IPS DF 6.9 (cell line): ENCODE measurements at regions not wholly inside any gene's neighbourhood (a gene's known extent, or its start where the extent isn't known, plus 50 kb on each side); places are given as distances from the start of the nearest gene placed in this dataset.
A peak's percentile ranks its signal among the peaks of the same experiment; 100 is the strongest.

Experiments
- DNase-seq: peaks from one replicate; pipeline ENCODE4 v3.0.0-alpha.2; 2013; ENCODE audit warnings: low read depth, low spot score
- H3K27ac ChIP-seq: one replicate; pipeline ENCODE4 v1.5.1; 2013; ENCODE audit warnings: low read length, control low read depth
- H3K27me3 ChIP-seq: 2 replicates; pipeline ENCODE4 v1.6.1; 2013; ENCODE audit warnings: mild to moderate bottlenecking, low read length; ENCODE audit not compliant: control insufficient read depth, insufficient read depth
- H3K36me3 ChIP-seq: 2 replicates; pipeline ENCODE4 v1.6.1; 2013; ENCODE audit warnings: low read length; ENCODE audit not compliant: control insufficient read depth, insufficient read depth
- H3K4me1 ChIP-seq: 2 replicates; pipeline ENCODE4 v1.6.1; 2013; ENCODE audit warnings: low read length; ENCODE audit not compliant: control insufficient read depth, insufficient read depth
- H3K4me3 ChIP-seq: 2 replicates; pipeline ENCODE4 v1.5.1; 2013; ENCODE audit warnings: mild to moderate bottlenecking, low read length
- H3K9me3 ChIP-seq: 2 replicates; pipeline ENCODE4 v1.6.1; 2013; ENCODE audit warnings: low read length, inconsistent platforms; ENCODE audit not compliant: control insufficient read depth, insufficient read depth
- WGBS: extraction: QIAGEN DNeasy Blood & Tissue Kit; methylation state at CpG from one replicate; pipeline ENCODE4 v1.1.7; 2013; ENCODE audit warnings: mixed read lengths, missing lambda C conversion rate; ENCODE audit not compliant: insufficient read length, insufficient coverage; 5-methylcytosine and 5-hydroxymethylcytosine counted together

GRCh38 chr11:69918938-69919650 lies 99.9 kb upstream of the FGF3 start:
- Histone ChIP-seq H3K4me3 (no peak overlapping the region), H3K9me3 (no peaks in the 10 kb centered on the region), H3K4me1 (no peaks in the 10 kb centered on the region), H3K27ac (no peak overlapping the region), H3K36me3 (no peaks in the 10 kb centered on the region), H3K27me3 (no peaks in the 10 kb centered on the region)
- peak; percentile 77 for DNase-seq
- no CpG with 5 or more reads among the region's 32 CpGs for WGBS

GRCh38 chr11:69919659-69920344 lies 100.6 kb upstream of the FGF3 start:
- H3K36me3 ChIP-seq: no peaks in the 10 kb centered on the region
- no peaks in the 10 kb centered on the region for H3K4me1 ChIP-seq
- H3K4me3 ChIP-seq: no peak overlapping the region
- WGBS: no CpG with 5 or more reads among the region's 3 CpGs
- H3K27ac ChIP-seq: no peak overlapping the region
- no peaks in the 10 kb centered on the region for H3K27me3 ChIP-seq
- no peaks in the 10 kb centered on the region for H3K9me3 ChIP-seq
- DNase-seq: no peak

DNA sequence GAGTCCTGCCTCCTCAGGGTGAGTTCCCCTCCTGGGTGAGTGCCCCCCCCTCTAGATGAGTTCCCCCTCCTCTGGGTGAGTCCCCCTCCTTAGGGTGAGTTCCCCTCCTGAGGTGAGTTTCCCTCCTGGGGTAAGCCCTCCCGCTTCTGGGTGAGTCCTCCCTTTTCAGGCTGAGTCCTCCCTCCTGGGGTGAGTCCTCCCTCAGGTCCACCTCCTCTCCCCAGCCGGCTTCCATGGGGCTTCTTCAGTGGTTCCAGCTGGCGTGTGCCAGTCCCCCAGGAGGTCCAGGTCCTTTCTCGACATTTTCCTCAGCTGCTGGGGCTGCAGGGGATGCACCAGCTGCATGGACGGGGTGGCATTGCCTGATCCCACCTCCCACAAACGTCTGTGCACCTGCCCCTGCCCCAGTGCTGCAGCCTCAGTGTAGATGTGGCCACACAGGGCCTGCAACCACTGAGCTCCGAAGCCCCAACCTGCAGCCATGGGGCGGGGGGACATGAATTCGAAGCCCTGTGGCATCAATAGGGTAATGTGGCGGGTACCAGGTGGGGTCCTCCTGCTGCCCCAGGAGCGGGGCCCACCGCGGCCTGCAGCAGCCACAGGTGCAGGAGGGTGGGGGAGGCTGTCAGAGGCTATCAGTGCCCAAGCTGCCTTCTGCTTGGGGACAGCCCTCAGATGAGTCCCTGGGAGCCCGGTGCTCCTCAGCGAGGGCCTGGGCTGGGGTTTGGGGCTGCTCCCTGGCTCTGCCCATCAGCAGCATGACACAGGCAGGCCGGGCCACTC lies 101.3 kb upstream of the FGF3 start:
- no peaks in the 10 kb centered on the region for H3K36me3 ChIP-seq
- H3K27ac ChIP-seq: no peak overlapping the region
- no peaks in the 10 kb centered on the region for H3K27me3 ChIP-seq
- no peak overlapping the region for H3K4me3 ChIP-seq
- DNase-seq: no peak
- H3K9me3 ChIP-seq: no peaks in the 10 kb centered on the region
- H3K4me1 ChIP-seq: no peaks in the 10 kb centered on the region
- no CpG with 5 or more reads among the region's 16 CpGs for WGBS

- Histone ChIP-seq H3K36me3 (no peaks in the 10 kb centered on the region), H3K4me1 (no peaks in the 10 kb centered on the region), H3K4me3 (no peak overlapping the region), H3K27ac (no peak overlapping the region), H3K27me3 (no peaks in the 10 kb centered on the region), H3K9me3 (no peaks in the 10 kb centered on the region)
- WGBS: no CpG with 5 or more reads among the region's 21 CpGs
- no peak for DNase-seq
Measured at GRCh38 chr11:69921128-69922014, 102.2 kb upstream of the FGF3 start.

DNA sequence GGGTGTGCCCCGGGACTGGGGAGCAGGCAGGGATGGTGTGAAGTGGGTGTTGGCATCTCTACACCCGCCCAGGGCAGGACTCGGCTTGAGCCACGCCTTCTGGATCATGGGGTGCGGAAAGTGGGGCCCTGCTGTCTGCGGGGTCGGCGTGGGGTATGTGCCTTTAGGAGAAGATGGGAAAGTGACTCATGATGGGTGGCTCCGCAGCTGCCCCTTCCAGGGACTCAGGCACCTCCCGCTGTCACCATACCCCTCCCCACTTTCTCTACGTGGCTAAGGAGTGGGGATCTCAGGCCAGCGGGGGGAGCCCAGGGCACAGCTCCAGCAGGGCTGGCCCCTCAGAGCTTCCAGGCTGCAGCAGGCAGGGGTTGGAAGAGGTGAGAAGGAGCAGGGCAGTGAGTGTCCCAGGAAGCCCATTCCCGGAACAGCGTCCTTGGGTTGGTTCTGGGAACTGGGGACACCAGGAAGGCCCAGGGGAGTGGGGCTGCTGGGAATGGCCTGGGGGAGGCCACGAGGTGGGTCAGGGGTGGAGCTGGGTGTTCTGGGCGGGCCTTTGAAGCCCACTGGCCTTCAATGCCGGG lies 102.9 kb upstream of the FGF3 start:
- H3K27ac ChIP-seq: no peak overlapping the region
- H3K4me3 ChIP-seq: no peak overlapping the region
- H3K9me3 ChIP-seq: no peaks in the 10 kb centered on the region
- no peaks in the 10 kb centered on the region for H3K4me1 ChIP-seq
- no peak for DNase-seq
- H3K27me3 ChIP-seq: no peaks in the 10 kb centered on the region
- no CpG with 5 or more reads among the region's 17 CpGs for WGBS
- H3K36me3 ChIP-seq: no peaks in the 10 kb centered on the region

- Histone ChIP-seq H3K4me1 (no peaks in the 10 kb centered on the region), H3K4me3 (no peak overlapping the region), H3K36me3 (no peaks in the 10 kb centered on the region), H3K27me3 (no peaks in the 10 kb centered on the region), H3K27ac (no peak overlapping the region), H3K9me3 (no peaks in the 10 kb centered on the region)
- whole genome bisulfite sequencing: no CpG with 5 or more reads among the region's 14 CpGs
- DNase-seq: no peak
Measured at GRCh38 chr11:69922596-69923111, 103.4 kb upstream of the FGF3 start.

DNA sequence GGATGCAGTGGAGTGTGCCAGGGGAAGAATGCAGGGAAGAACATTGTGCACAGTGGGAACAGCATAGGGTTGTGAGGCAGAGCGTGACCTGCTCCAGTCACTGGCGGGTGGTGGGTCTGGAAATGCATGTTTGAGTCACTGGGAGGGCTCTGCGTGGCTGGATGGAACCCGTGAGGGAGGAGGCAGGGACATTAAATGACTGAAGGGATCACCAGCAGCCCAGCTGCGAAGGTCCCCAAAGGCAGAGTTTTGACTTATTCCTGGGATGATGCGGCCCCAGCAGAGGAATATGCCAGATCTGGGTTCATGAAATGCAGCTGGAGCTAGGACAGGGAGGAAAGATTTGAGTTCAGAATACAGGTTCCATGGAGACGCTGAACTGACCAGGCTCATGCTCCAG lies 104.0 kb upstream of the FGF3 start:
- no peaks in the 10 kb centered on the region for H3K4me1 ChIP-seq
- H3K36me3 ChIP-seq: no peaks in the 10 kb centered on the region
- H3K27me3 ChIP-seq: no peaks in the 10 kb centered on the region
- no peak for DNase-seq
- no peak overlapping the region for H3K27ac ChIP-seq
- no peaks in the 10 kb centered on the region for H3K9me3 ChIP-seq
- no peak overlapping the region for H3K4me3 ChIP-seq
- WGBS: no CpG with 5 or more reads among the region's 7 CpGs

GRCh38 chr11:69923641-69924307 lies 104.6 kb upstream of the FGF3 start:
- no peak for DNase-seq
- H3K27ac ChIP-seq: no peak overlapping the region
- no peaks in the 10 kb centered on the region for H3K9me3 ChIP-seq
- no peaks in the 10 kb centered on the region for H3K27me3 ChIP-seq
- no peak overlapping the region for H3K4me3 ChIP-seq
- H3K36me3 ChIP-seq: no peaks in the 10 kb centered on the region
- WGBS: no CpG with 5 or more reads among the region's 13 CpGs
- no peaks in the 10 kb centered on the region for H3K4me1 ChIP-seq

GRCh38 chr11:69924308-69925161 lies 105.3 kb upstream of the FGF3 start:
- no peaks in the 10 kb centered on the region for H3K9me3 ChIP-seq
- no CpG with 5 or more reads among the region's 2 CpGs for WGBS
- no peak overlapping the region for H3K4me3 ChIP-seq
- no peaks in the 10 kb centered on the region for H3K27me3 ChIP-seq
- no peak for DNase-seq
- no peaks in the 10 kb centered on the region for H3K4me1 ChIP-seq
- H3K27ac ChIP-seq: no peak overlapping the region
- no peaks in the 10 kb centered on the region for H3K36me3 ChIP-seq
